GM21381 (cell line): ENCODE measurements at regions not wholly inside any gene's neighbourhood (a gene's known extent, or its start where the extent isn't known, plus 50 kb on each side); places are given as distances from the start of the nearest gene placed in this dataset.

Experiments
- ATAC-seq: cut with Tn5 transposase; IDR thresholded peaks from one replicate; pipeline ENCODE4 v1.9.1; 2021; ENCODE audit warnings: mild to moderate bottlenecking, moderate library complexity; ENCODE audit not compliant: unreplicated experiment

GRCh38 chr2:7452110-7452876 is 535.1 kb downstream of the RNF144A start:
- ATAC-seq, result no peak

GRCh38 chr2:7454592-7454991 is 537.4 kb downstream of the RNF144A start:
- ATAC-seq, result no peak

- no peak for ATAC-seq
Observed at GRCh38 chr2:7456762-7457161, 539.5 kb downstream of the RNF144A start.

GRCh38 chr2:7458066-7458465 is 540.9 kb downstream of the RNF144A start:
- ATAC-seq, result no peak

- no peak for ATAC-seq
Observed at GRCh38 chr2:7467782-7468447, 550.7 kb downstream of the RNF144A start.

- ATAC-seq, result no peak
Observed at GRCh38 chr2:7468448-7468828, 551.2 kb downstream of the RNF144A start.

GRCh38 chr2:7468955-7469354 is 551.7 kb downstream of the RNF144A start:
- no peak for ATAC-seq

GRCh38 chr2:7471185-7471584 is 554.0 kb downstream of the RNF144A start:
- no peak for ATAC-seq

GRCh38 chr2:7472465-7472864 is 555.3 kb downstream of the RNF144A start:
- ATAC-seq, result no peak

GRCh38 chr2:7473135-7473771 is 556.0 kb downstream of the RNF144A start:
- no peak for ATAC-seq

- ATAC-seq, result no peak
Observed at GRCh38 chr2:7476371-7476770, 559.2 kb downstream of the RNF144A start.

GRCh38 chr2:7479603-7480002 is 562.4 kb downstream of the RNF144A start:
- ATAC-seq, result no peak

- no peak for ATAC-seq
Observed at GRCh38 chr2:7480431-7480830, 563.2 kb downstream of the RNF144A start.

- no peak for ATAC-seq
Observed at GRCh38 chr2:7490672-7491071, 573.5 kb downstream of the RNF144A start.

GRCh38 chr2:7492719-7493118 is 575.5 kb downstream of the RNF144A start:
- no peak for ATAC-seq

- no peak for ATAC-seq
Observed at GRCh38 chr2:7497178-7497577, 580.0 kb downstream of the RNF144A start.

GRCh38 chr2:7499018-7499417 is 581.8 kb downstream of the RNF144A start:
- ATAC-seq, result no peak

- ATAC-seq, result no peak
Observed at GRCh38 chr2:7502336-7502735, 585.1 kb downstream of the RNF144A start.

- no peak for ATAC-seq
Observed at GRCh38 chr2:7508296-7508943, 591.2 kb downstream of the RNF144A start.

GRCh38 chr2:7510353-7510752 is 593.1 kb downstream of the RNF144A start:
- no peak for ATAC-seq

- ATAC-seq, result no peak
Observed at GRCh38 chr2:7513834-7514233, 596.6 kb downstream of the RNF144A start.

- no peak for ATAC-seq
Observed at GRCh38 chr2:7515327-7515726, 598.1 kb downstream of the RNF144A start.
